GM19023 (cell line): ENCODE measurements at regions not wholly inside any gene's neighbourhood (a gene's known extent, or its start where the extent isn't known, plus 50 kb on each side); places are given as distances from the start of the nearest gene placed in this dataset.

Source experiments
- ATAC-seq: cut with Tn5 transposase; IDR thresholded peaks from one replicate; pipeline ENCODE4 v1.9.1; 2021; ENCODE audit warnings: mild to moderate bottlenecking, moderate library complexity; ENCODE audit not compliant: unreplicated experiment

GRCh38 chr2:60297296-60298005 lies 256.0 kb downstream of the BCL11A start:
- ATAC-seq: no peak

- no peak for ATAC-seq
Measured at GRCh38 chr2:60296219-60296955, 257.1 kb downstream of the BCL11A start.

GRCh38 chr2:60295636-60295962 lies 257.9 kb downstream of the BCL11A start:
- no peak for ATAC-seq

- ATAC-seq: no peak
Measured at GRCh38 chr2:60294901-60295635, 258.4 kb downstream of the BCL11A start.

GRCh38 chr2:60292242-60292641 lies 261.2 kb downstream of the BCL11A start:
- ATAC-seq: no peak

- no peak for ATAC-seq
Measured at GRCh38 chr2:60290509-60290908, 262.9 kb downstream of the BCL11A start.

- no peak for ATAC-seq
Measured at GRCh38 chr2:60285626-60286316, 267.7 kb downstream of the BCL11A start.

GRCh38 chr2:60283626-60284025 lies 269.8 kb downstream of the BCL11A start:
- ATAC-seq: no peak

- ATAC-seq: no peak
Measured at GRCh38 chr2:60282886-60283285, 270.6 kb downstream of the BCL11A start.

- ATAC-seq: no peak
Measured at GRCh38 chr2:60281730-60282129, 271.7 kb downstream of the BCL11A start.

- ATAC-seq: no peak
Measured at GRCh38 chr2:60280238-60280637, 273.2 kb downstream of the BCL11A start.

- no peak for ATAC-seq
Measured at GRCh38 chr2:60278906-60279305, 274.5 kb downstream of the BCL11A start.

- ATAC-seq: no peak
Measured at GRCh38 chr2:60275958-60276357, 277.5 kb downstream of the BCL11A start.

GRCh38 chr2:60273836-60274235 lies 279.6 kb downstream of the BCL11A start:
- ATAC-seq: no peak

- ATAC-seq: no peak
Measured at GRCh38 chr2:60271713-60272112, 281.7 kb downstream of the BCL11A start.

GRCh38 chr2:60271131-60271530 lies 282.3 kb downstream of the BCL11A start:
- ATAC-seq: no peak

GRCh38 chr2:60268661-60269060 lies 284.8 kb downstream of the BCL11A start:
- ATAC-seq: no peak

GRCh38 chr2:60268032-60268431 lies 285.4 kb downstream of the BCL11A start:
- ATAC-seq: no peak

- no peak for ATAC-seq
Measured at GRCh38 chr2:60267122-60267521, 286.3 kb downstream of the BCL11A start.

- ATAC-seq: no peak
Measured at GRCh38 chr2:60262178-60262577, 291.3 kb downstream of the BCL11A start.

- no peak for ATAC-seq
Measured at GRCh38 chr2:60260639-60261296, 292.7 kb downstream of the BCL11A start.
